ENCODE measurements at regions not wholly inside any gene's neighbourhood (a gene's known extent, or its start where the extent isn't known, plus 50 kb on each side); places are given as distances from the start of the nearest gene placed in this dataset.

DNA sequence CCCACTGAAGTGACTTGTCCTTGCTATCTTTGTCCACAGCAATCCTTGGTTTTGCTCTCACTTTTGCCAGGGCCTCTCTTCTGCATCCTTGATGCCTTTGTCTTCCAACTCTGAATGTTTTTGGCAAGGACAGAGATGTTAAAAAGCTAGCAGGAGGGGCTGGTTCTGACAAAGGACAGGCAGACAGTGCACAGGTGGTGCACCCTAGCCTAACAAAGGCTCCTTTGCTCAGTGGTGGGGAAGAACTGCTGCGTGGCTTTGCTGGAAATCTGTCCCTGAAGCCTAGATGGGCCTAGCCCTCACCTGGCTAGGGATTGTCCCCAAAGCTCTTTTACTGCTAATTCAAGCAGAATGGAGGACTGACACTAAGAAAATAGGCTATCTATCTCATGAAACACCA is 233.5 kb downstream of the MAN2A1 start:
- peaks cover 0 to 2% (median 0%) of the 10 kb centered on the region in 4 donors for H3K9me3 ChIP-seq
- H3K4me3 ChIP-seq = no peak overlapping the region
- H3K27me3 ChIP-seq = no peaks in the 10 kb centered on the region
- WGBS, 2 donors = 95 to 100% methylated on average over 1 of the region's 1 CpG
- H3K4me1 ChIP-seq = peaks cover 0 to 5% (median 0%) of the 10 kb centered on the region in 4 donors
- no peak overlapping the region for H3K27ac ChIP-seq
- no peak for TF ChIP-seq EP300 (IDR thresholded peaks at IDR 0.05)
- TF ChIP-seq, protein P1, sequence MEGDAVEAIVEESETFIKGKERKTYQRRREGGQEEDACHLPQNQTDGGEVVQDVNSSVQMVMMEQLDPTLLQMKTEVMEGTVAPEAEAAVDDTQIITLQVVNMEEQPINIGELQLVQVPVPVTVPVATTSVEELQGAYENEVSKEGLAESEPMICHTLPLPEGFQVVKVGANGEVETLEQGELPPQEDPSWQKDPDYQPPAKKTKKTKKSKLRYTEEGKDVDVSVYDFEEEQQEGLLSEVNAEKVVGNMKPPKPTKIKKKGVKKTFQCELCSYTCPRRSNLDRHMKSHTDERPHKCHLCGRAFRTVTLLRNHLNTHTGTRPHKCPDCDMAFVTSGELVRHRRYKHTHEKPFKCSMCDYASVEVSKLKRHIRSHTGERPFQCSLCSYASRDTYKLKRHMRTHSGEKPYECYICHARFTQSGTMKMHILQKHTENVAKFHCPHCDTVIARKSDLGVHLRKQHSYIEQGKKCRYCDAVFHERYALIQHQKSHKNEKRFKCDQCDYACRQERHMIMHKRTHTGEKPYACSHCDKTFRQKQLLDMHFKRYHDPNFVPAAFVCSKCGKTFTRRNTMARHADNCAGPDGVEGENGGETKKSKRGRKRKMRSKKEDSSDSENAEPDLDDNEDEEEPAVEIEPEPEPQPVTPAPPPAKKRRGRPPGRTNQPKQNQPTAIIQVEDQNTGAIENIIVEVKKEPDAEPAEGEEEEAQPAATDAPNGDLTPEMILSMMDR (IDR thresholded peaks at IDR 0.05) = no peak
- no peak for TF ChIP-seq POLR2A (IDR thresholded peaks at IDR 0.05)
- no peak for DNase-seq (ENCODE audit: low spot score in 2 of 2)
- H3K36me3 ChIP-seq = no peaks in the 10 kb centered on the region

DNA sequence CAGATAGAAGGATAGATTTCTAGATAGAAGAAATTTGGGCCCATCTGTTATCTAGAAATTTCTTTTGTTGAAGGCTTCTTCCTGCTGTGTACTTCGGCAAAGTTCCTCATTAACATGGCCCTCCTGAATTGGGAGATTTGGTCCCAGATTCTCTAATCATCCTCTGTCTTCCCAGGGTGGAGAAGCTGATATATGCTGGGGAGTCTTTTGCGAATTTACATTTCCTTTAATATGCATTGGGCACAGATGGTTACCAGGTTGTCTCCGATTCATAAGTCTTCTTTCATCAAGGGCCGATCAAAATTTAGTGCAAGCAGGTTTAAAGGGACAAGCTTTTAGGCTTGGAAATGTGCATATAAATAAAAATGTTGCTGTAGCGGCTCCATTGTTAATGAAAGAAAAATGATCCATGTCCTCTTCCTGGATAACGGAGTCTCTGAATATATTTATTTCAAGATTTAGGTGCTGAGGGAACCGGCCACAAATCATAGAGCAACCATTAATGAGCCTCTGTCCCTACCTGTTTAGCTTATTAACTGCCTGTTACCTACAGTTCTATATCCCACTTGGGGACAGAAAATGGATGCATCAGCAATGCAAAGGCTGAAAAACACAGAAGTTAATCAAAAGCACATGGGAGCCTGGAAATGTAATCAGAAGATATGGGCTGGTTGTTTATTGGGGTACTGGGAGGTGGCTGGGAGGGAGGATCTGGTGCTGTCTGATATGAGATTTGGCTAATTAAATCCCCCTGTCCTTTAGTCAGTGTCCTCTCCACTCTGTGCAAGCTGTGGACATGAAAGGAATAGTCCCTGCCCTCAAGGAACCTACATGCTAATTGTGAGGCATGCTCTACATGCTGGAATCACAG is 234.7 kb downstream of the MAN2A1 start:
- DNase-seq (ENCODE audit: low spot score in 2 of 2) = no peak
- Histone ChIP-seq H3K4me3 (no peak overlapping the region), H3K36me3 (no peaks in the 10 kb centered on the region), H3K27me3 (no peaks in the 10 kb centered on the region), H3K4me1 (peaks cover 0 to 5% (median 0%) of the 10 kb centered on the region in 4 donors), H3K9me3 (no peaks in the 10 kb centered on the region), H3K27ac (no peak overlapping the region)
- no peak for TF ChIP-seq EP300 (IDR thresholded peaks at IDR 0.05)
- TF ChIP-seq POLR2A (IDR thresholded peaks at IDR 0.05) = no peak
- WGBS, 2 donors = 87 to 91% methylated on average over 7 of the region's 7 CpGs

DNA sequence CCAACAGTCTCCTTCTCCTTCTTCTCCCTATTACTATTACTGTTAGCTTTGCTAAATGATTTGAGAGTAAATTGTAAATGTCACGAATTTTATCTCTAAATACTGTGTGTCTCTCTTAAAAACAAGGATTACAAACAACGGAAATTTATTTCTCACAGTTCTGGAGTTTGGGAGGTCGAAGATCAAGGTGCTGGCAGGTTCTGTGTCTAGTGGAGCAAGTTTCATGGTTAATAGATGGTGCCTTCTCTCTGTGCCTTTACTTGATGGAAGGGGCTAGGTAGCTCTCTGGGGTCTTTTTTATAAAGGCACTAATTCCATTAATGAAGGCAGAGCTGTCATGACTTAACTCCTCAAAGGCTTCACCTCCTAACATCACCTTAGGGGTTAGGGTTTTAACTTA is 237.9 kb downstream of the MAN2A1 start:
- H3K4me1 ChIP-seq = no peaks in the 10 kb centered on the region
- TF ChIP-seq, protein P1 (IDR thresholded peaks at IDR 0.05) = no peak
- TF ChIP-seq EP300 (IDR thresholded peaks at IDR 0.05) = no peak
- TF ChIP-seq POLR2A (IDR thresholded peaks at IDR 0.05) = no peak
- no peaks in the 10 kb centered on the region for H3K36me3 ChIP-seq
- H3K9me3 ChIP-seq = no peaks in the 10 kb centered on the region
- H3K4me3 ChIP-seq = no peak overlapping the region
- no peak overlapping the region for H3K27ac ChIP-seq
- no peak for DNase-seq (ENCODE audit: low spot score in 2 of 2)
- no peaks in the 10 kb centered on the region for H3K27me3 ChIP-seq
- 77 to 78% methylated on average over 3 of the region's 3 CpGs for WGBS, 2 donors

DNA sequence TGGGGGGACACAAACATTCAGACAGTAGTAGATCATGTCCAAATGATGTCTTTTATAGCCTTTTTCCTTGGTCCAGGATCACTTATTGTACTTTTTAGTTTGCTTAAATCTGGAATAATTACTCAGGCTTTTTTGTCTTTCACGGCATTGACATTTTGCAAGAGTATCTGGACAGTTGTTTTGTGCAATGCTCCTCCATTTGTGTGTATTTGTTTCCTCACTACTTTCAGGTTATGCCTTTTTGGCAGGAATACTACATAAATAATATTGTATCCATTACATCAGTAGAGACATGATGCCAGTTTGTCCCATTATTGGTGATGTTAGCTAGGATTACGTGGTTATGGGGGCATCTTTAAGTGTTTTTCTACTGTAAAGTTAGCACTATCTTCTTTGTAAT is 238.3 kb downstream of the MAN2A1 start:
- no peak overlapping the region for H3K27ac ChIP-seq
- H3K36me3 ChIP-seq = no peaks in the 10 kb centered on the region
- H3K4me3 ChIP-seq = no peak overlapping the region
- no peaks in the 10 kb centered on the region for H3K4me1 ChIP-seq
- TF ChIP-seq, protein P1 (IDR thresholded peaks at IDR 0.05) = no peak
- TF ChIP-seq EP300 (IDR thresholded peaks at IDR 0.05) (no peak), POLR2A (IDR thresholded peaks at IDR 0.05) (no peak)
- no peak for DNase-seq (ENCODE audit: low spot score in 2 of 2)
- 90 to 99% methylated on average over 2 of the region's 2 CpGs for WGBS, 2 donors
- H3K9me3 ChIP-seq = no peaks in the 10 kb centered on the region
- H3K27me3 ChIP-seq = no peaks in the 10 kb centered on the region

DNA sequence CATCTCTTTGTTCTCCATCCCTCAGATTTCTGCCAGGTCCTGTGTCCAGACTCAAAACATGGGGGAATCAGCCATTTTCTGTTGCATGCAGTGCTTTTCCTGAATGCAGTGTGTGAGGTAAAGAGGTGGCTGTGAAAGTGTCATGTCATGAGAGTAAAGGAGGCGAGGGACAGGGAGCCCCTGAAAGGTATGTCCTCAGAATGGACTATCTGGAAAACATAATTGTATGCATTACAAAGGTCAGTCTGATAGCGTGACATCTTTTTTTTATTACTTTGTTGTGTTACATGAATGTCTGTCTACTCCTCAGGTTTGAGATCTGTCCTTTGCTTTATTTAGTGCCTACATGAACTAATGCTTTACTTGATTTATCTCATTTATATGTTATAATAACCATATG is 239.1 kb downstream of the MAN2A1 start:
- TF ChIP-seq EP300 (IDR thresholded peaks at IDR 0.05) = no peak
- TF ChIP-seq, protein P1 (IDR thresholded peaks at IDR 0.05) = no peak
- TF ChIP-seq POLR2A (IDR thresholded peaks at IDR 0.05) = no peak
- WGBS, 2 donors = 90 to 92% methylated on average over 2 of the region's 2 CpGs
- no peaks in the 10 kb centered on the region for H3K4me1 ChIP-seq
- DNase-seq (ENCODE audit: low spot score in 2 of 2) = no peak
- H3K36me3 ChIP-seq = no peaks in the 10 kb centered on the region
- no peaks in the 10 kb centered on the region for H3K9me3 ChIP-seq
- no peak overlapping the region for H3K27ac ChIP-seq
- H3K27me3 ChIP-seq = no peaks in the 10 kb centered on the region
- no peak overlapping the region for H3K4me3 ChIP-seq
